ENCODE measurements at regions not wholly inside any gene's neighbourhood (a gene's known extent, or its start where the extent isn't known, plus 50 kb on each side); places are given as distances from the start of the nearest gene placed in this dataset.

GRCh38 chr9:13576101-13576500, 296.6 kb upstream of the MPDZ start:
- TF ChIP-seq, protein P1, sequence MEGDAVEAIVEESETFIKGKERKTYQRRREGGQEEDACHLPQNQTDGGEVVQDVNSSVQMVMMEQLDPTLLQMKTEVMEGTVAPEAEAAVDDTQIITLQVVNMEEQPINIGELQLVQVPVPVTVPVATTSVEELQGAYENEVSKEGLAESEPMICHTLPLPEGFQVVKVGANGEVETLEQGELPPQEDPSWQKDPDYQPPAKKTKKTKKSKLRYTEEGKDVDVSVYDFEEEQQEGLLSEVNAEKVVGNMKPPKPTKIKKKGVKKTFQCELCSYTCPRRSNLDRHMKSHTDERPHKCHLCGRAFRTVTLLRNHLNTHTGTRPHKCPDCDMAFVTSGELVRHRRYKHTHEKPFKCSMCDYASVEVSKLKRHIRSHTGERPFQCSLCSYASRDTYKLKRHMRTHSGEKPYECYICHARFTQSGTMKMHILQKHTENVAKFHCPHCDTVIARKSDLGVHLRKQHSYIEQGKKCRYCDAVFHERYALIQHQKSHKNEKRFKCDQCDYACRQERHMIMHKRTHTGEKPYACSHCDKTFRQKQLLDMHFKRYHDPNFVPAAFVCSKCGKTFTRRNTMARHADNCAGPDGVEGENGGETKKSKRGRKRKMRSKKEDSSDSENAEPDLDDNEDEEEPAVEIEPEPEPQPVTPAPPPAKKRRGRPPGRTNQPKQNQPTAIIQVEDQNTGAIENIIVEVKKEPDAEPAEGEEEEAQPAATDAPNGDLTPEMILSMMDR (IDR thresholded peaks at IDR 0.05; ENCODE audit: low read depth, low read length) = no peak
- no peak for TF ChIP-seq EZH2phosphoT487 (IDR thresholded peaks at IDR 0.05; ENCODE audit: low read depth)

All from OCI-LY3 (cell line).